ENCODE measurements at regions not wholly inside any gene's neighbourhood (a gene's known extent, or its start where the extent isn't known, plus 50 kb on each side); places are given as distances from the start of the nearest gene placed in this dataset.

GRCh38 chr11:116335891-116336290 lies 436.9 kb downstream of the BUD13 start:
- TF ChIP-seq, protein P1, sequence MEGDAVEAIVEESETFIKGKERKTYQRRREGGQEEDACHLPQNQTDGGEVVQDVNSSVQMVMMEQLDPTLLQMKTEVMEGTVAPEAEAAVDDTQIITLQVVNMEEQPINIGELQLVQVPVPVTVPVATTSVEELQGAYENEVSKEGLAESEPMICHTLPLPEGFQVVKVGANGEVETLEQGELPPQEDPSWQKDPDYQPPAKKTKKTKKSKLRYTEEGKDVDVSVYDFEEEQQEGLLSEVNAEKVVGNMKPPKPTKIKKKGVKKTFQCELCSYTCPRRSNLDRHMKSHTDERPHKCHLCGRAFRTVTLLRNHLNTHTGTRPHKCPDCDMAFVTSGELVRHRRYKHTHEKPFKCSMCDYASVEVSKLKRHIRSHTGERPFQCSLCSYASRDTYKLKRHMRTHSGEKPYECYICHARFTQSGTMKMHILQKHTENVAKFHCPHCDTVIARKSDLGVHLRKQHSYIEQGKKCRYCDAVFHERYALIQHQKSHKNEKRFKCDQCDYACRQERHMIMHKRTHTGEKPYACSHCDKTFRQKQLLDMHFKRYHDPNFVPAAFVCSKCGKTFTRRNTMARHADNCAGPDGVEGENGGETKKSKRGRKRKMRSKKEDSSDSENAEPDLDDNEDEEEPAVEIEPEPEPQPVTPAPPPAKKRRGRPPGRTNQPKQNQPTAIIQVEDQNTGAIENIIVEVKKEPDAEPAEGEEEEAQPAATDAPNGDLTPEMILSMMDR (IDR thresholded peaks at IDR 0.05): no peak
- TF ChIP-seq POLR2A (IDR thresholded peaks at IDR 0.05): no peak
